H1 (cell line): ENCODE measurements at regions not wholly inside any gene's neighbourhood (a gene's known extent, or its start where the extent isn't known, plus 50 kb on each side); places are given as distances from the start of the nearest gene placed in this dataset.

Source experiments
- CTCF ChIA-PET: fragments of 300-600 bp; sonication (Branson Sonifier 250); formaldehyde crosslinking; loops from one replicate; lab custom pipeline; 2021; ENCODE audit not compliant: partially characterized antibody; lab: Charles Lee
- POLR2A ChIA-PET: fragments of 300-600 bp; sonication (Branson Sonifier 250); formaldehyde crosslinking; loops from one replicate; lab custom pipeline; 2021; ENCODE audit warnings: inconsistent platforms; ENCODE audit not compliant: partially characterized antibody; lab: Charles Lee
- DNase-seq, 2 experiments: peaks; one replicate each; pipeline versions ENCODE4 v3.0.0 to v3.0.0-alpha.2; 2010 to 2022; ENCODE audit warnings: low spot score in 2 of 2, low read depth in 1 of 2, mixed read lengths in 1 of 2
- FAIRE-seq: peaks from 2 replicates; lab custom pipeline; 2011; peaks lifted over from hg19 to GRCh38; lab: Jason Lieb, UNC
- H2AFZ ChIP-seq: 2 replicates; pipeline ENCODE4 v1.8.1; 2012; ENCODE audit warnings: low read length, inconsistent platforms
- H2AK5ac ChIP-seq: 2 replicates; pipeline ENCODE4 v1.6.1; 2013; ENCODE audit warnings: low read depth, low read length
- H2BK120ac ChIP-seq: replicated peaks from 2 replicates; pipeline ENCODE3; 2013; ENCODE audit warnings: low read depth, low read length, inconsistent platforms
- H2BK12ac ChIP-seq: 2 replicates; pipeline ENCODE4 v1.6.1; 2013; ENCODE audit warnings: low read depth, low read length
- H2BK15ac ChIP-seq: 2 replicates; pipeline ENCODE4 v1.6.1; 2013; ENCODE audit warnings: low read length
- H2BK20ac ChIP-seq: 2 replicates; pipeline ENCODE4 v1.6.1; 2013; ENCODE audit warnings: low read length
- H2BK5ac ChIP-seq: 2 replicates; pipeline ENCODE4 v1.6.1; 2013; ENCODE audit warnings: low read depth, low read length
- H3K14ac ChIP-seq: 2 replicates; pipeline ENCODE4 v1.6.1; 2013; ENCODE audit warnings: inconsistent platforms; ENCODE audit not compliant: insufficient read length
- H3K18ac ChIP-seq: 2 replicates; pipeline ENCODE4 v1.6.1; 2013; ENCODE audit warnings: low read length; ENCODE audit errors: extremely low read depth
- H3K23ac ChIP-seq: 2 replicates; pipeline ENCODE4 v1.6.1; 2013; ENCODE audit warnings: inconsistent platforms; ENCODE audit not compliant: insufficient read length
- H3K23me2 ChIP-seq: 2 replicates; pipeline ENCODE4 v1.6.1; 2013; ENCODE audit warnings: low read depth, low read length
- H3K27ac ChIP-seq: 2 replicates; pipeline ENCODE4 v1.6.1; 2011; ENCODE audit warnings: low read depth, low read length, inconsistent platforms
- H3K27me3 ChIP-seq, 4 experiments: replicated peaks in 1 of 4; 1 replicate in 1 of 4; 2 replicates in 3 of 4; pipeline versions ENCODE4 v1.6.1 to v1.8.1; 2011 to 2013; ENCODE audit warnings: low read length in 3 of 4, mild to moderate bottlenecking in 3 of 4, inconsistent platforms in 2 of 4, mixed read lengths in 2 of 4, moderate library complexity in 1 of 4; ENCODE audit not compliant: control insufficient read depth in 3 of 4, insufficient read depth in 3 of 4; ENCODE audit errors: extremely low read depth in 1 of 4
- H3K36me3 ChIP-seq, 4 experiments: 2 replicates each; pipeline versions ENCODE4 v1.6.1 to v1.8.1; 2011 to 2013; ENCODE audit warnings: mild to moderate bottlenecking in 4 of 4, low read length in 3 of 4, moderate library complexity in 2 of 4, control low read depth in 1 of 4, inconsistent platforms in 1 of 4; ENCODE audit not compliant: insufficient read depth in 4 of 4, control insufficient read depth in 2 of 4
- H3K4ac ChIP-seq: replicated peaks from 2 replicates; pipeline ENCODE3; 2013; ENCODE audit warnings: low read length, low read depth, mixed read lengths, inconsistent platforms; ENCODE audit not compliant: insufficient read length
- H3K4me1 ChIP-seq, 4 experiments: replicated peaks in 1 of 4; 1 replicate in 1 of 4; 2 replicates in 3 of 4; pipeline versions ENCODE4 v1.6.1 to v1.8.1; 2011 to 2013; ENCODE audit warnings: low read length in 3 of 4, inconsistent platforms in 2 of 4, mixed read lengths in 1 of 4; ENCODE audit not compliant: insufficient read depth in 4 of 4, control insufficient read depth in 3 of 4
- H3K4me2 ChIP-seq, 2 experiments: 2 replicates each; pipeline versions ENCODE4 v1.6.1 to v1.8.1; 2011 to 2013; ENCODE audit warnings: low read depth in 2 of 2, low read length in 2 of 2, control low read depth in 1 of 2, inconsistent platforms in 1 of 2, mild to moderate bottlenecking in 1 of 2; ENCODE audit not compliant: insufficient read depth in 1 of 2
- H3K4me3 ChIP-seq, 4 experiments: fragments of 200-600, 300-600 bp in 1 of 4; sonication (generic), shearing (Covaris generic), sonication (Bioruptor Twin) in 1 of 4; 2 replicates each; pipeline versions ENCODE4 v1.5.1 to v1.8.1; 2011 to 2016; ENCODE audit warnings: low read length in 4 of 4, low read depth in 3 of 4, control low read depth in 2 of 4, inconsistent platforms in 2 of 4, mild to moderate bottlenecking in 2 of 4, mixed read lengths in 1 of 4, moderate library complexity in 1 of 4; ENCODE audit not compliant: insufficient read depth in 2 of 4; ENCODE audit errors: extremely low read depth in 1 of 4
- H3K56ac ChIP-seq: replicated peaks from 2 replicates; pipeline ENCODE3; 2013; ENCODE audit warnings: low read depth, mild to moderate bottlenecking, mixed read lengths, low read length, inconsistent platforms; ENCODE audit not compliant: insufficient read length
- H3K79me1 ChIP-seq: 2 replicates; pipeline ENCODE4 v1.6.1; 2013; ENCODE audit warnings: low read depth, low read length, control low read depth
- H3K79me2 ChIP-seq, 2 experiments: 2 replicates each; pipeline versions ENCODE4 v1.6.1 to v1.8.1; 2012 to 2013; ENCODE audit warnings: low read length in 2 of 2, mild to moderate bottlenecking in 2 of 2, inconsistent platforms in 1 of 2; ENCODE audit not compliant: insufficient read depth in 2 of 2, control insufficient read depth in 1 of 2
- H3K9ac ChIP-seq, 4 experiments: replicated peaks in 1 of 4; 1 replicate in 1 of 4; 2 replicates in 3 of 4; pipeline versions ENCODE4 v1.6.1 to v1.8.1; 2011 to 2013; ENCODE audit warnings: low read depth in 3 of 4, low read length in 3 of 4, control low read depth in 2 of 4, mild to moderate bottlenecking in 2 of 4, moderate library complexity in 2 of 4, inconsistent platforms in 1 of 4; ENCODE audit errors: extremely low read depth in 1 of 4
- H3K9me3 ChIP-seq, 2 experiments: 2 replicates each; pipeline versions ENCODE4 v1.6.1 to v1.8.1; 2012 to 2013; ENCODE audit warnings: mild to moderate bottlenecking in 2 of 2, moderate library complexity in 2 of 2, control low read depth in 1 of 2, inconsistent platforms in 1 of 2, low read depth in 1 of 2, low read length in 1 of 2, mixed read lengths in 1 of 2; ENCODE audit not compliant: insufficient read depth in 2 of 2
- H4K20me1 ChIP-seq, 2 experiments: replicated peaks in 1 of 2; 2 replicates each; pipeline versions ENCODE3 to v1.8.1; 2011 to 2013; ENCODE audit warnings: inconsistent platforms in 2 of 2, low read length in 2 of 2, mild to moderate bottlenecking in 1 of 2; ENCODE audit not compliant: insufficient read depth in 2 of 2, control insufficient read depth in 1 of 2
- H4K5ac ChIP-seq: 2 replicates; pipeline ENCODE4 v1.6.1; 2013; ENCODE audit warnings: low read length, low read depth, mixed read lengths, inconsistent platforms; ENCODE audit not compliant: insufficient read length
- H4K8ac ChIP-seq: 2 replicates; pipeline ENCODE4 v1.8.0; 2013; ENCODE audit warnings: mild to moderate bottlenecking, moderate library complexity, low read length, inconsistent platforms; ENCODE audit not compliant: insufficient read depth; ENCODE audit errors: extremely low read depth
- H4K91ac ChIP-seq: replicated peaks from 2 replicates; pipeline ENCODE3; 2013; ENCODE audit warnings: low read length, mixed read lengths, inconsistent platforms; ENCODE audit not compliant: insufficient read length
- KDM1A ChIP-seq: fragments of 200-600, 300-600 bp; sonication (generic); IDR thresholded peaks from 2 replicates; pipeline ENCODE4 v1.7.1; 2016; ENCODE audit warnings: mild to moderate bottlenecking, low read length, borderline replicate concordance
- POLR2A ChIP-seq, 2 experiments: IDR thresholded peaks; 1 replicate in 1 of 2; 2 replicates in 1 of 2; pipeline ENCODE4 v1.6.1; 2011; ENCODE audit warnings: low read depth in 2 of 2, low read length in 2 of 2, mild to moderate bottlenecking in 2 of 2; ENCODE audit errors: control extremely low read depth in 1 of 2
- SIN3A ChIP-seq, 2 experiments: IDR thresholded peaks in 1 of 2; conservative IDR thresholded peaks in 1 of 2; 2 replicates each; pipeline ENCODE4 v1.6.1; 2011 to 2012; ENCODE audit warnings: low read length in 2 of 2, improper control_type of control experiment in 1 of 2, low read depth in 1 of 2, mild to moderate bottlenecking in 1 of 2
- SP2 ChIP-seq: IDR thresholded peaks from 2 replicates; pipeline ENCODE4 v1.6.1; 2012; ENCODE audit warnings: mild to moderate bottlenecking, low read length, inconsistent platforms
- TEAD4 ChIP-seq: IDR thresholded peaks from 2 replicates; pipeline ENCODE4 v1.6.1; 2012; ENCODE audit warnings: low read depth, low read length, inconsistent platforms, mixed read lengths
- WGBS, 2 experiments: shearing (Covaris generic) in 1 of 2; methylation state at CpG; one replicate each; pipeline versions ENCODE4 v1.1.6 to v1.1.7; 2013 to 2015; ENCODE audit warnings: low lambda C conversion rate in 2 of 2, mixed read lengths in 2 of 2, inconsistent platforms in 1 of 2, low coverage in 1 of 2, missing lambda C conversion rate in 1 of 2; ENCODE audit not compliant: insufficient replicate concordance in 2 of 2, insufficient coverage in 1 of 2, insufficient read length in 1 of 2; ENCODE audit errors: extremely low coverage in 1 of 2, missing lambda C conversion rate in 1 of 2; 5-methylcytosine and 5-hydroxymethylcytosine counted together

GRCh38 chr16:51429041-51429440 lies 278.0 kb upstream of the SALL1 start:
- Histone ChIP-seq H3K79me2 (no peaks in the 10 kb centered on the region), H3K4ac (no peak overlapping the region), H3K27me3 (no peaks in the 10 kb centered on the region), H3K23ac (no peak overlapping the region), H2BK12ac (no peak overlapping the region), H3K36me3 (no peaks in the 10 kb centered on the region), H2AK5ac (no peak overlapping the region), H3K14ac (no peak overlapping the region), H2BK120ac (no peak overlapping the region), H3K27ac (no peak overlapping the region), H3K4me3 (no peak overlapping the region), H2BK15ac (no peak overlapping the region), H3K56ac (no peak overlapping the region), H3K9ac (no peak overlapping the region), H3K9me3 (no peaks in the 10 kb centered on the region), H4K91ac (no peak overlapping the region), H3K23me2 (no peaks in the 10 kb centered on the region; the same call in 1 of the 2 replicates), H4K8ac (no peak overlapping the region), H4K20me1 (no peaks in the 10 kb centered on the region), H3K79me1 (no peaks in the 10 kb centered on the region), H2BK5ac (no peak overlapping the region), H3K18ac (no peak overlapping the region), H3K4me1 (peaks cover 0 to 8% (median 5%) of the 10 kb centered on the region in 4 experiments; a peak in 4 of 7 replicates), H3K4me2 (no peak overlapping the region), H2BK20ac (no peak overlapping the region), H2AFZ (no peak overlapping the region), H4K5ac (no peak overlapping the region)
- FAIRE-seq = no peak
- ChIA-PET POLR2A (no interaction called here), CTCF (interaction anchor here (0.6 to 1.0 kb wide), 3 partner anchors 37 to 1329 kb away, joined by 3 to 4 read pairs (median 4); no protein-coding TSS in a partner anchor)
- no peak for TF ChIP-seq SP2
- TF ChIP-seq TEAD4 = no peak
- no peak for TF ChIP-seq KDM1A
- TF ChIP-seq POLR2A (IDR thresholded peaks at IDR 0.05; ENCODE audit: control extremely low read depth in 1 of 2, low read depth in 2 of 2, low read length in 2 of 2) = no peak
- no peak for TF ChIP-seq SIN3A (conservative IDR thresholded peaks at IDR 0.05 in 1 of 2, IDR thresholded peaks at IDR 0.05 in 1 of 2; ENCODE audit: low read depth in 1 of 2, low read length in 2 of 2)
- 81% methylated on average over 2 of the region's 2 CpGs; no CpG with 5 or more reads in 1 of the 2 experiments for WGBS, 2 experiments
- DNase-seq = no peak
